Activated CD4-positive, CD25-positive, alpha-beta regulatory T cell treated with anti-CD3 and anti-CD28 coated beads, Interleukin-2, amount 50 U/mL, for 16 hours (primary cell): ENCODE measurements at regions not wholly inside any gene's neighbourhood (a gene's known extent, or its start where the extent isn't known, plus 50 kb on each side); places are given as distances from the start of the nearest gene placed in this dataset.

Experiments used
- DNase-seq: peaks from one replicate; pipeline ENCODE4 v3.0.0-alpha.2; 2020; ENCODE audit warnings: low read depth, low spot score

GRCh38 chr6:4588581-4588980 is 187.6 kb upstream of the CDYL start:
- no peak for DNase-seq

- no peak for DNase-seq
These were observed 188.0 kb upstream of the CDYL start for GRCh38 chr6:4588163-4588562.

- DNase-seq: no peak
These were observed 189.0 kb upstream of the CDYL start for GRCh38 chr6:4587171-4587570.

- DNase-seq: no peak
These were observed 189.7 kb upstream of the CDYL start for GRCh38 chr6:4586469-4586859.

- no peak for DNase-seq
These were observed 190.3 kb upstream of the CDYL start for GRCh38 chr6:4585682-4586468.

- DNase-seq: no peak
These were observed 191.4 kb upstream of the CDYL start for GRCh38 chr6:4584801-4585200.

- DNase-seq: no peak
These were observed 193.4 kb upstream of the CDYL start for GRCh38 chr6:4582506-4583417.

- no peak for DNase-seq
These were observed 194.5 kb upstream of the CDYL start for GRCh38 chr6:4581468-4582385.

GRCh38 chr6:4580361-4580760 is 195.8 kb upstream of the CDYL start:
- DNase-seq: no peak

GRCh38 chr6:4577406-4577805 is 198.8 kb upstream of the CDYL start:
- no peak for DNase-seq

GRCh38 chr6:4575714-4576113 is 200.5 kb upstream of the CDYL start:
- no peak for DNase-seq

- no peak for DNase-seq
These were observed 202.2 kb upstream of the CDYL start for GRCh38 chr6:4574007-4574406.

- DNase-seq: no peak
These were observed 205.2 kb upstream of the CDYL start for GRCh38 chr6:4571011-4571410.

- no peak for DNase-seq
These were observed 208.1 kb upstream of the CDYL start for GRCh38 chr6:4568138-4568537.

- no peak for DNase-seq
These were observed 209.1 kb upstream of the CDYL start for GRCh38 chr6:4567141-4567540.

GRCh38 chr6:4565301-4566250 is 210.6 kb upstream of the CDYL start:
- DNase-seq: no peak

- no peak for DNase-seq
These were observed 211.4 kb upstream of the CDYL start for GRCh38 chr6:4564801-4565271.

- no peak for DNase-seq
These were observed 212.3 kb upstream of the CDYL start for GRCh38 chr6:4563877-4564276.

- no peak for DNase-seq
These were observed 213.0 kb upstream of the CDYL start for GRCh38 chr6:4563156-4563555.

- no peak for DNase-seq
These were observed 214.3 kb upstream of the CDYL start for GRCh38 chr6:4561773-4562400.
